GM10266 (cell line): ENCODE measurements at regions not wholly inside any gene's neighbourhood (a gene's known extent, or its start where the extent isn't known, plus 50 kb on each side); places are given as distances from the start of the nearest gene placed in this dataset.

ENCODE experiments used
- DNase-seq: peaks from one replicate; pipeline ENCODE4 v3.0.0; 2012; ENCODE audit errors: extremely low spot score
- CTCF ChIP-seq: IDR thresholded peaks from 2 replicates; pipeline ENCODE4 v1.5.1; 2012; ENCODE audit warnings: mild to moderate bottlenecking, low read depth; ENCODE audit not compliant: control insufficient read depth, insufficient read depth; ENCODE audit errors: missing control alignments

GRCh38 chr14:81715731-81716130 is 182.1 kb upstream of the SEL1L start:
- no peak for TF ChIP-seq CTCF
- DNase-seq: no peak

GRCh38 chr14:81716953-81717352 is 183.3 kb upstream of the SEL1L start:
- no peak for DNase-seq
- TF ChIP-seq CTCF: no peak

GRCh38 chr14:81723956-81724355 is 190.3 kb upstream of the SEL1L start:
- DNase-seq: no peak
- no peak for TF ChIP-seq CTCF

- TF ChIP-seq CTCF: no peak
These were observed 193.6 kb upstream of the SEL1L start for GRCh38 chr14:81727218-81727617.

GRCh38 chr14:81728447-81728846 is 194.8 kb upstream of the SEL1L start:
- DNase-seq: no peak
- no peak for TF ChIP-seq CTCF

More at GRCh38 chr14:81727218-81727617, 193.6 kb upstream of the SEL1L start:
- no peak for DNase-seq

GRCh38 chr14:81729622-81730021 is 196.0 kb upstream of the SEL1L start:
- DNase-seq: no peak
- no peak for TF ChIP-seq CTCF

- no peak for DNase-seq
- no peak for TF ChIP-seq CTCF
These were observed 204.3 kb upstream of the SEL1L start for GRCh38 chr14:81737938-81738337.
